SKM-1 treated with dmso at 0.1 percent for 144 hours (cell line): ENCODE measurements at regions not wholly inside any gene's neighbourhood (a gene's known extent, or its start where the extent isn't known, plus 50 kb on each side); places are given as distances from the start of the nearest gene placed in this dataset.
"Not testable (repeated sequence)": the region's sequence is repeated elsewhere in the genome, so short reads cannot be mapped to it uniquely, and the experiment has no call there.

ENCODE experiments used
- DNase-seq: peaks from one replicate; lab custom pipeline; 2025; ENCODE audit not compliant: unreplicated experiment; lab: John Stamatoyannopoulos, UW

DNA sequence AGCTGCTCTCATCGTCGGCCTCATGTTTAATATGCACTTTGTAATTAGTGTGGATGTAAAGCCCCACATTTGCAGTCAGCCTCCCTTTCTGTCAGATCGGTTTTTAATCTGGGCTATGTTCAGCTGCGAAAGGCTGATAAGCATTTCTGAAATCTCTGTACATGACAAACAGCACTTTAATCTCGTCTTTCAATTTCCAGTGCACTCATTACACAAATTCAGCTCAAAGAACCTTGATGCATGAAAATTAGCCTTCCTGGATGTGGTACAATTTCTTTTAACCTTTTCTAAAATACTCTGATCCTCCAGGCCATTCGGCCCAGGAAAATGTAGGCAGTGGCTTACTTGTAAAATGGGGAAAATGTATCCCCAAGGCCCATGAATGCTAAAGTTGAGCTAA is 265.1 kb downstream of the RND3 start:
- no peak for DNase-seq

GRCh38 chr2:150219861-150220260 is 267.6 kb downstream of the RND3 start:
- no peak for DNase-seq

DNA sequence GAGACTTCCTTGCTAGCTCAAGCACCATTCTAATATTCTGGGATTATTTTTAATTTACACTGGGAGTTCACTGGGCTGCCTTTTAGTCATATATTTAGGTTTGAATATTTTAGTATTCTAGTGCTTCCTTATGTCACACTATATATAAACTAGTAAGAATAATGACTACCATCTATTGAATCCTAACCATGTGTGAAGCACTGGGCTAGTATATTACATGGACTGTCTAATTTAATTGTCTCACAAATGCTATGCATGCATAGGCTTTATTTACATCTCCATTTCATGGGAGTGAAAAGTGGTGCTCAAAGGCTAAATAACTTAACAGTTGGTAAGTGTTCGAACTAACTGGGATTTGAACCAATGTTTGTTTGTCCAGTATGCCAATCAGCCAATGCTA is 272.4 kb downstream of the RND3 start:
- no peak for DNase-seq

- no peak for DNase-seq
Observed at GRCh38 chr2:150214626-150215025, 272.8 kb downstream of the RND3 start.

DNA sequence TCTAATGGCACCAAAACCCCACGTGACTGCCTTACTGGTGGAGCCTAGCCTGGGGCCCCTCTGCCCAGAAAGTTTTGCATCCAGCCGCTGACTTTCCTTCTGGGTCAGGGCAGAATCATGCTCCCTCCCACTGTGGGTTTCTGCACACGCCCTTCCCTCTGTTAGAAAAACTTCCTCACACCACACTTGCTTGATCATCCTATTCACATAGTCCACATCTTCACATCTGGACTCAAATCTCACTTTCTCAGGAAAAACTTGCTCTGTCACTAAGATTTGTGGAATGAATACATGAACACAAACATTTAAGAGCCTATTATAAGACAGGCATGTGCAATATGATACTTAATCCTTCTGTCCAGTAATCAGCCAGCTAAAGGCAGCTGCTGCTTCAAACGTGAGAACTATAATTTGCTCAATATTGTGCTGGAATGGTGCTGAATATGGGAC is 274.7 kb downstream of the RND3 start:
- DNase-seq, result no peak

- no peak for DNase-seq
Observed at GRCh38 chr2:150211164-150211631, 276.3 kb downstream of the RND3 start.

DNA sequence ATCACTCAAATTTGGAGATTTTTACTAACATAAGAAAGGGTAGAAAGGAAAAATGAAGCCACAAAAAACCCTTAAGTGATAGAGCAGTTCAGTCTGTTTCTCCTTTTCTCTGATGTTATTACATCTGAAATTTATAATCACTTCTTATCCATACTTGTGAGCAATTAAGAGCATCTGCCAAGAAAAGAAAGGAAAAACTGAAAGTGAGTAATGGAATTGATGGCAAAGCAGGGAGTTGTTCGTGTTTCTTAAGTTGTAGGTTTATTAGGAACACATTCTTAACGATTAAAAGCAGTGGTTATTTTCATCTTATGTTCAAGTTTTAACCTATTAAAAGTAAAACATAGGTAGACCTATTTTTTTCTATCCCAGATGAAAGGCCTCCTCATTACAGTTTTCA is 277.7 kb downstream of the RND3 start:
- no peak for DNase-seq

DNA sequence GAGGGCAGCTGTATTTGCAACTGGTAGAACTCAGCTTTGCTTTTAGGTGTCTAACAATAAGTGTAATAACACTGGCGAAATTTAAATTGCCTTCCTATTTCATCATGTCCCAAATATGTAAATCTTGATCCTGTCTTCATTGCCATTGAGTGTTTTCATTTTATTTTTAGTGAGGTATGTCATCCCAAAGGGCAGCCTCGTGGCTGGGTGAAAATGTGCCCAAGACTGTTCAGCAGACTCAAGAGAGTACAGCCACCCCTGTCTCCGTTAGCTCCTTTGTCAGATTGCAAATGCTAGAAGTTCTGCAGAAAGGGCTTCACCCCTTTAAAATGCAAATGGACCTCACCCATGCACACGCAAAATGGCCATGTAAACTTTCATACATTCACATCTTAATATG is 278.8 kb downstream of the RND3 start:
- no peak for DNase-seq

DNA sequence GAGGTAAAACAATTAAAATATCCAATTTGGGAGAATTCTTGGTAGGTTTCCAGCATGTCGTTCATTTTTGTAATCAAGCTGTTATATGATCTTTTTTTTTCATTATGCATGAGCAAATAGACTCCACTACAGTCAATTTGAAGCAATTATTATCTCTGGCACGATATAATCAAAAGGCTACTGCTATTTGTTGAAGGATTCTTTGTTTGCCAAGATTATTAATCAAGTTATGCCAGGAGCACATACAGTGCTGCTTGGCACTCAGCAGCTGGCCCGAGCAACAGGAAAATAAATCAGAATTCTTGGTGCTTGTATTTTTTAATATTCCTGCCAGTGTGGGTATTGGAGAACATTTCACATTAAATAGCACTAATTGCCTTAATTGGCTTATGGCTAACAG is 279.5 kb downstream of the RND3 start:
- no peak for DNase-seq

- DNase-seq, result no peak
Observed at GRCh38 chr2:150204451-150204850, 283.0 kb downstream of the RND3 start.

DNA sequence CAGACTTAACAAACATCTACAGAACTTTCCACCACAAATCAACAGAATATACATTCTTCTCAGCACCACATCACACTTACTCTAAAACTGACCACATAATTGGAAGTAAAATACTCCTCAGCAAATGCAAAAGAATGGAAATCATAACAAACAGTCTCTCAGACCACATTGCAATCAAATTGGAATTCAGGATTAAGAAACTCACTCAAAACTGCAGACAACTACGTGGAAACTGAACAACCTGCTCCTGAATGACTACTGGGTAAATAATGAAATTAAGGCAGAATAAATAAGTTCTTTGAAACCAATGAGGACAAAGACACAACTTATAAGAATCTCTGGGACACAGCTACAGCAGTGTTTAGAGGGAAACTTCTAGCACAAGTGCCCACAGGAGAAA is 292.7 kb downstream of the RND3 start:
- not testable (repeated sequence) for DNase-seq

DNA sequence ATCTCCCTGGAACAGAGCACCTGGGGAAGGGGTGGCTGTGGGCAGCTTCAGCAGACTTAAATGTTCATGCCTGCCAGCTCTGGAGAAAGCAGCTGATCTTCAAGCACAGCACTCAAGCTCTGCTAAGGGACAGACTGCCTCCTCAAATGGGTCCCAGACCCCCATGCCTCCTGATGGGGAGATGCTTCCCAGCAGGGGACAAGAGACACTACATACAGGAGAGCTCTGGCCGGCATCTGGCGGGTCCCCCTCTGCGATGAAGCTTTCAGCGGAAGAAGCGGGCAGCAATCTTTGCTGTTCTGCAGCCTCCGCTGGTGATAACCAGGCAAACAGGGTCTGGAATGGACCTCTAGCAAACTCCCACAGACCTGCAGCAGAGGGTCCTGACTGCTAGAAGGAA is 294.8 kb downstream of the RND3 start:
- DNase-seq, result no peak

DNA sequence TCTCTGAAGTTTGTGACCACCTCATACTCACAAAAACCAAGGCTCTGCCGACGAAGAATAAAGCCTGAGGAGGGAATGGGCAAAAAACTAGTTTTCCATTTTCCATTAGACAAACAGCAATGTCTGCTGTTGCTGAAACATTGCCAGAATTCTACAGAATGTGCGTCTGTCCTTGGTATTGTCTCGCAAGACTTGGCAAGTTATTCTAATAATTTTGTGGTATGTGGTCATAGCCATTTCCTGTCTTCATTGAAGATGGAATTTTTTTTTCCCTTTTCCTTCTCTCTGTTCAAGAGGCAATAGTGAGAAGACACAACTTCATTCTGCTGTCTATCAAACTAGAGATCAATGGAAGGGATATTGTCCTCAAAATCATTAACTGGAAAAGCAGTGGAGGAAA is 296.1 kb downstream of the RND3 start:
- DNase-seq, result no peak

GRCh38 chr2:150190546-150190945 is 296.9 kb downstream of the RND3 start:
- DNase-seq, result no peak

DNA sequence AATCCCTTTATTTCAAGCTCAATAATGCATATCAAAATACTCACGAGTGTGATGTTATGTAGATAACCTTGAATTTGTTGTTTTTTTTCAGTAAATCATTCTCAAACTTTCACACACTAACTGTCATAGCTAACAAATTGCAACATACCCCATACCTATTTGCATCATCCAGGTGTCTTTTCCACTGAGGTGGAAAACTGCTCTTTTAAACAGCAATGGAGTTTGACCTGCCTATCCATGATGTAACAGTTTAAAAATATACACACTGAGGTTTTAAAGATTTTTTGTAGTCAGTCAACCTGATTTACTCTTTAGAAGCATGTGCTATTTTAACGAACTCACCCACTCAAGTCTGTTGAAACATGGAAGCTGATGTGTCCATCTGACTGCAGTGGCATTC is 298.7 kb downstream of the RND3 start:
- no peak for DNase-seq

- DNase-seq, result no peak
Observed at GRCh38 chr2:150188177-150188576, 299.3 kb downstream of the RND3 start.

GRCh38 chr2:150182566-150183235 is 304.8 kb downstream of the RND3 start:
- DNase-seq, result no peak

DNA sequence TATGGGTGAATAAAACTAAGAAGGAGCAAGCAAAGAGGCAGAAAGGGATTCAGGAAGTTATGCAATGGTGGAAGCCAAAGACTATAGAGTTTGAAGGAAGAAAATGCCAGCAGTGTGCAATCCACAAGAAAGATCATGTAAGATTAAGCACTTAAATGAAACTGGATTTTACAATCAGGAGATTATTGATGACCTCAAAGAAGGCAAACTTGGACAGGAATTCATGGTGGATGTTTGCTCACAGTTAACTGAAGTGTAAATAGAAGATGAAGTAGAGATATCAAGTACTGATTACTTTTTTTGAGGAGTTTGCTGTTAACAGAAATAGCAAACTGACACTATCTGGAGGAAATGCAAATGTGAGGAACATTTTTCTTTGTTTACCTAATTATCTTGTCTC is 308.9 kb downstream of the RND3 start:
- no peak for DNase-seq

DNA sequence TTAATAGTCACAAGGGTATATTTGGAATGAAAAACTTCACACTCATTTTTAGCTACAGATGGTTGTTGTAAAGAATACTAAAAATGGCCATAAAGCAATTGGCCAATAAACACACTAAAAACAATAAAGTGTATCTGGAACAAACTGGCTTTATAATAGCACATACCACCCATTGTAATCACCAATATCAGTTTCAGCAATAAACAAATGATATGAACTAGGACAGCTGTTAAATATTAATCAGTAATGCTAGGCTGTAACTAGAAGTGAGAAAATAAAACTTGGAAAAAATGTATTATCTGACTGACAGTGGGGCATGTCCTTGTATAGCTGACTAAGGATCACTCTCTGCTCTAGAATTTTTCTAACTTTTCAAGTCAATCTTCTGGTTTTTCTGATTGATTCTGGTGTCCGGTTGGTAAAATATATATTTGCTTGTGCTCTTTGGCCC is 312.5 kb downstream of the RND3 start:
- DNase-seq, result no peak

DNA sequence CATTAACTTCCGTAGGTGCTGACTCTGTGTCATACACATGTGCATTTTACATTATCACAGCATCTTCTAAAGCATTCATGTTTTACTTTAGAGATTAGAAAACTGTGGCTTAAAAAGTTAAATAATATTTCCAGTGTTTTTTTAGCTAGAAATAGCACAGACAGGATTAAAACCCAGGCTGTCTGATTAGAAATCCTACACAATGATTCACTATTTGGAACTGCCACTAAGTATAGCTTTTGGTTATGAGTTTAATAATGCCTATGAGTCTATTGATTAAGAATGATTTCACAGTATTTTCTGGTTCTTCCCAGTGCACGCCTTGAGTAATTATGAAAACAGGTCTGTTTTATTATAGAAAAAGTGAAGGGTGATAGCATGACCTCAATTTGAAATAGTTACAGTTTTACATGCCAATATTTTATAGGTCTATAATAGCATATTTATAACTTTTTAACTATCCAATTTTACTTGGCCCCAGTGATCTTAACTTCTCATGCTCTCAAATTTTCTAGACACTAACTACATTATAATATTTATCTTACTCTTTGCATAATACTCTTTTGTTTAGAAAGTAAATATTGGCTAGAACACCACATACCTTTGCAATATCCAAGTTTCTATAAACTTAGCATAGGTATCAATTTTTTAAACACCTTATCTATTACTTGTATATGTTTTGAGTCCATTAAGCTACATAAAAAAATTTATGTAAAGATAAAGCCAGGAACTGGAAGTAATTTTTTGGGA is 313.2 kb downstream of the RND3 start:
- no peak for DNase-seq

DNA sequence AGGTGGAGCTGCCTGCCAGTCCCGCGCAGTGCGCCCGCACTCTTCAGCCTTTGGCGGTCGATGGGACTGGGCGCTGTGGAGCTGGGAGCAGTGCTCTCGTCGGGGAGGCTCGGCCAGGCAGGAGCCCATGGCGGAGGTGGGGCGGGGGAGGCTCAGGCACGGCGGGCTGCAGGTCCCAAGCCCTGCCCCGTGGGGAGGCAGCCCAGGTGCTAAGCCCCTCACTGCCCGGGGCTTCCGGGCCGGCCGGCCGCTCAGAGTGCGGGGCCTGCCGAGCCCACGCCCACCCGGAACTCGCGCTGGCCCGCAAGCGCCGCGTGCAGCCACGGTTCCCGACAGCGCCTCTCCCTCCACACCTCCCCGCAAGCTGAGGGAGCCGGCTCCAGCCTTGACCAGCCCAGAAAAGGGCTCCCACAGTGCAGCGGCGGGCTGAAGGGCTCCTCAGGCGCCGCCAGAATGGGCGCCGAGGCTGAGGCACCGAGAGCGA is 316.4 kb downstream of the RND3 start:
- no peak for DNase-seq

DNA sequence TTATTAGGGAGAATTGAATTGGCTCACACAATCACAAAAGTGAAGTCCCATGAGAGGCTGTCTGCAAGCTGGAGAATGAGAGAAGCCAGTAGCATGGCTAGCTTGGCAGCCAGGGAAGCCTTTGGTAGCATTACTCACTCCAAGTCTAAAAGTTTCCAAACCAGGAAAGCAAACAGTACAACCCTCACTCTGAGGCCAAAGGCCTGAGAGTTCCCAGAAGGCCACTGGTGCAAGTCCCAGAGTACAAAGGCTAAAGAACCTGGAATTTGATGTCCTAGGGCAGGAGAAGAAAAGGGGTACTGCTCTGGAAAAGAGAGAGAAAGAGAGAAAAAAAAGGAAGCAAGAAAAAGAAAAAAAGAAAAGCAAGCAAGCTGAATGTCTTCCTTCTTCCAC is 318.2 kb downstream of the RND3 start:
- DNase-seq, result no peak
